ENCODE measurements at regions not wholly inside any gene's neighbourhood (a gene's known extent, or its start where the extent isn't known, plus 50 kb on each side); places are given as distances from the start of the nearest gene placed in this dataset.
"Not testable (repeated sequence)": the region's sequence is repeated elsewhere in the genome, so short reads cannot be mapped to it uniquely, and the experiment has no call there.

DNA sequence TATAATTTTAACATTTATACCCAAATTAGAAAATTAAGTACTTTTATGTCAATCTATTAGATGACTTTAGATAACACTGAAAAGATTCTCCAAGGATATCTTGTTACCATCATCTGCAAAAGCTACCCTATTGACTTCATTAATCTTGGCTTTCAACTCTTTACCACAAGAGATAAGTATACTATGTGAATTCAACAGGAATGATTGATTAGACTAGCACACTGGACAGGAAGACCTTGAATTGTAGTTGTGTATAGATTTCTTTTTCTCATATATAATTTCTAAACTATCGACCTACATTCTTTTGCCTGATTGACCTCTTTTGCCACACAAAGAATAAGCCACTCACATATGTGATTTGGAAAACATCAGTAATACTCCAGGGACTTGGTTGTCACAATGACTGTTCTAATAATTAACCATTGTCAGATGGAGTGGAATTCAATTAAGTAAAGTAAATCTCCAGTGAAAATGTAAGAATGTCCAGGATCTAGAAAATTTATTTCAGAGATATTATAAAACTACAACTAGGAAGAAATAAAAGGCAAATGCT is 1132.0 kb downstream of the SORCS1 start:
- DNase-seq (no peak), ATAC-seq (no peak)
- peaks cover 0 to 3% (median 0%) of the 10 kb centered on the region in 4 donors for H3K4me1 Mint-ChIP-seq
- H3K9me3 Mint-ChIP-seq, result peaks cover 0 to 27% (median 8%) of the 10 kb centered on the region in 9 donors
- no peaks in the 10 kb centered on the region for H3K36me3 Mint-ChIP-seq
- H3K27ac Mint-ChIP-seq, result no peak overlapping the region
- no peaks in the 10 kb centered on the region for H3K27me3 Mint-ChIP-seq
- no peak overlapping the region for H3K4me3 Mint-ChIP-seq
- POLR2A ChIA-PET, result no interaction called here

- Mint-ChIP-seq H3K36me3 (no peaks in the 10 kb centered on the region), H3K27ac (no peak overlapping the region), H3K4me3 (no peak overlapping the region), H3K4me1 (peaks cover 0 to 3% (median 0%) of the 10 kb centered on the region in 4 donors), H3K9me3 (peaks cover 0 to 9% (median 0%) of the 10 kb centered on the region in 9 donors), H3K27me3 (peaks cover 0 to 2% (median 0%) of the 10 kb centered on the region in 5 donors)
- POLR2A ChIA-PET, result no interaction called here
- ATAC-seq (no peak), DNase-seq (no peak)
These were observed 1137.3 kb downstream of the SORCS1 start for GRCh38 chr10:106027240-106027639.

- no peak for ATAC-seq
- POLR2A ChIA-PET, result no interaction called here
- DNase-seq, result no peak
- no peaks in the 10 kb centered on the region for H3K36me3 Mint-ChIP-seq
- no peak overlapping the region for H3K27ac Mint-ChIP-seq
- peaks cover 0 to 8% (median 0%) of the 10 kb centered on the region in 5 donors for H3K27me3 Mint-ChIP-seq
- H3K4me1 Mint-ChIP-seq, result peaks cover 0 to 3% (median 0%) of the 10 kb centered on the region in 4 donors
- no peak overlapping the region for H3K4me3 Mint-ChIP-seq
- H3K9me3 Mint-ChIP-seq, result peaks cover 0 to 9% (median 3%) of the 10 kb centered on the region in 9 donors
These were observed 1139.2 kb downstream of the SORCS1 start for GRCh38 chr10:106025208-106025811.

GRCh38 chr10:106023329-106023728 is 1141.2 kb downstream of the SORCS1 start:
- no peak overlapping the region for H3K27ac Mint-ChIP-seq
- H3K9me3 Mint-ChIP-seq, result peaks cover 0 to 6% (median 3%) of the 10 kb centered on the region in 9 donors
- H3K4me1 Mint-ChIP-seq, result peaks cover 0 to under 1% (median 0%) of the 10 kb centered on the region in 4 donors
- POLR2A ChIA-PET, result no interaction called here
- H3K27me3 Mint-ChIP-seq, result peaks cover 0 to 8% (median 0%) of the 10 kb centered on the region in 5 donors
- DNase-seq (no peak), ATAC-seq (no peak)
- no peaks in the 10 kb centered on the region for H3K36me3 Mint-ChIP-seq
- no peak overlapping the region for H3K4me3 Mint-ChIP-seq

GRCh38 chr10:106019559-106019958 is 1144.9 kb downstream of the SORCS1 start:
- POLR2A ChIA-PET, H3K27ac Mint-ChIP-seq, H3K4me1 Mint-ChIP-seq, ATAC-seq, DNase-seq, H3K27me3 Mint-ChIP-seq, H3K4me3 Mint-ChIP-seq, H3K36me3 Mint-ChIP-seq: not testable (repeated sequence)
- H3K9me3 Mint-ChIP-seq, result peaks cover 0 to 12% (median 5%) of the 10 kb centered on the region in 9 donors

DNA sequence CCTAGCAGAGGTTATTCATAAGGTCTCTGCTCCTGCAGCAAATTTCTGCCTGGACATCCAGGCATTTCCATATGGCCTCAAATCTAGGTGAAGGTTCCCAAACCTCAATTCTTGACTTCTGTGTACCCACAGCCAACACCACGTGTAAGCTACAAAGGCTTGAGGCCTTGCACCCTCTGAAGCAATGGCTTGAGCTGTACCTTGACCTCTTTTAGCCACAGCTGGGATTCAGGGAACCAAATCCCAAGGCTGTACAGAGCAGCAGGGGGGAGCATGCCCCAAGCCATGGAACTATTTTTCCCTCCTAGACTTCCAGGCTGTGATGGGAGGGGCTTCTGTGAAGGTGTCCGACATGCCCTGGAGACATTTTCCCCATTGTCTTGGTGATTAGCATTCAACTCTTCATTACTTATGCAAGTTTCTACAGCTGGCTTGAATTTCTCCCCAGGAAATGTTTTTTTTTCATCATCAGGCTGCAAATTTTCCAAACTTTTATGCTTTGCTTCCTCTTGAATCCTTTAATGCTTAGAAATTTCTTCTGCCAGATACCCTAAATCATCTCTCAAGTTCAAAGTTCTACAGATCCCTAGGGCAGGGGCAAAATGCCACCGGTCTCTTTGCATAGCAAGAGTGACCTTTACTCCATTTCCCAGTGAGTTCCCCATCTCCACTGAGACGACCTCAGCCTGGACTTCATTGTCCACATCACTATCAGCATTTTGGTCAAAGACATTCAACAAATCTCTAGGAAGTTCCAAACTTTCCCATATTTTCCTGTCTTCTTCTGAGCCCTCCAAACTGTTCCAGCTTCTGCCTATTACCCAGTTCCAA is 1148.9 kb downstream of the SORCS1 start:
- DNase-seq, POLR2A ChIA-PET, H3K36me3 Mint-ChIP-seq, H3K4me3 Mint-ChIP-seq, ATAC-seq, H3K4me1 Mint-ChIP-seq, H3K27me3 Mint-ChIP-seq, H3K27ac Mint-ChIP-seq: not testable (repeated sequence)
- peaks cover 0 to 24% (median 9%) of the 10 kb centered on the region in 9 donors for H3K9me3 Mint-ChIP-seq

DNA sequence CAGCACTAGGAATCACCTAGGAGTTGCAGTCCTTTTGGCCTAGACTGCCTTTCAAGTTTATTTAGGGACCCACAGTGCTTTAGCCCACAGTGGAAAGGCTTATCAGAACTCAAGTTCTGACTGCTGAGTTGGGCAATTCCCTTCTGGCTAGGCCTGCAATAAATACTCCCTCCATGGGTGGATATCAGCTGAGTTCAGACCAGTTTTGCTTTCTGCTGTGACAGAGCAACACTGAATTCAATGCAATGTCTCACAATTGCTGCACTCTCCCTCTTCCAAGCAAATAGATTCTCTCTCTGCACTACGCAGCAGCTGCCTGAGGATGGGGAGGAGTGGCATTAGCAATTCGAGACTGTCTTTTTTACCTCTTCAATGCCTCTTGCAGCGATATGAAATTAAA is 1153.3 kb downstream of the SORCS1 start:
- Mint-ChIP-seq H3K36me3 (no peaks in the 10 kb centered on the region), H3K27me3 (peaks cover 0 to 1% (median 0%) of the 10 kb centered on the region in 5 donors), H3K27ac (no peak overlapping the region), H3K4me1 (no peaks in the 10 kb centered on the region), H3K9me3 (peaks cover 0 to 23% (median 8%) of the 10 kb centered on the region in 9 donors), H3K4me3 (no peak overlapping the region)
- DNase-seq (no peak), ATAC-seq (no peak)
- POLR2A ChIA-PET, result no interaction called here

DNA sequence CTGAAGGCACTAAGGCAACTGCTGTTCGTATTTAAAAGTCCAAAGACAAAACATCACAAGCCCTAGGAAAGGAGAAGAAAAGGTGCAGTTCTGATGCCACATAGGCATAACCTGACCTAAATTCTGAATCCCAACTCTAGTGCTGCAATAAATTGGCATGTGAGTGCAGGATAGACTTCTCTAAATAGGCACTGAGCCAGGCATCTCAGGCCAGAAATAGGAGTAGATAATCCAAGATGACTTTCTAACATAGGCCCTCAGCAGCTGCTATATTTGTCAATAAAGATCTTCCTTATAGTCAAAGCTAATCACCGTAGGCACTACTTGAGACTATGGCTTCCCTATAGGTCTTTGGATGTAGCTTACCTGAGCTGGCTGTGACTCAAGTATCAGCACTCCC is 1163.8 kb downstream of the SORCS1 start:
- ATAC-seq, result no peak
- H3K4me1 Mint-ChIP-seq, result no peaks in the 10 kb centered on the region
- peaks cover 0 to 16% (median 3%) of the 10 kb centered on the region in 9 donors for H3K9me3 Mint-ChIP-seq
- H3K27me3 Mint-ChIP-seq, result peaks cover 0 to 4% (median 0%) of the 10 kb centered on the region in 5 donors
- POLR2A ChIA-PET, result no interaction called here
- H3K36me3 Mint-ChIP-seq, result no peaks in the 10 kb centered on the region
- DNase-seq, result no peak
- H3K4me3 Mint-ChIP-seq, result no peak overlapping the region
- no peak overlapping the region for H3K27ac Mint-ChIP-seq

GRCh38 chr10:105993609-105994008 is 1170.9 kb downstream of the SORCS1 start:
- ATAC-seq, result no peak
- Mint-ChIP-seq H3K9me3 (peaks cover 0 to 9% (median 4%) of the 10 kb centered on the region in 9 donors), H3K4me3 (no peak overlapping the region), H3K36me3 (no peaks in the 10 kb centered on the region), H3K27me3 (peaks cover 0 to 6% (median 0%) of the 10 kb centered on the region in 5 donors), H3K4me1 (no peaks in the 10 kb centered on the region), H3K27ac (no peak overlapping the region)
- POLR2A ChIA-PET, result no interaction called here
- no peak for DNase-seq

DNA sequence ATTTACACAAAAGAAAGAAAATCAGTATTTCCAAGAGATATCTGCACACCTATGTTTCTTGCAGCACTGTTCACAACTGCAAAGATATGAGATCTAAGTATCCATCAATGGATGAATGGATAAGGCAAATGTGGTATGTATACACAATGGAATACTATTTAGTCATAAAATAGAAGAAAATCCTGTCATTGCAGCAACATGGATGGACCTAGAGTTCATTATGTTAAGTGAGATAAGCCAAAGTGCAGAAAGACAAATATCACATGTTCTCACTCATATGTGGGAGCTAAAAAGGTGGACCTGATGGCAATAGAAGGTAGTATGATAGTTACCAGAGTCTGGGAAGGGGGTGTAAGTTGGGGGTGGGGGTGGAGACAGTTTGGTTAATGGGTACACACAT is 1171.6 kb downstream of the SORCS1 start:
- no peaks in the 10 kb centered on the region for H3K4me1 Mint-ChIP-seq
- ATAC-seq, result no peak
- H3K4me3 Mint-ChIP-seq, result no peak overlapping the region
- H3K9me3 Mint-ChIP-seq, result peaks cover 0 to 9% (median 4%) of the 10 kb centered on the region in 9 donors
- no peak for DNase-seq
- POLR2A ChIA-PET, result no interaction called here
- no peak overlapping the region for H3K27ac Mint-ChIP-seq
- no peaks in the 10 kb centered on the region for H3K36me3 Mint-ChIP-seq
- peaks cover 0 to 6% (median 0%) of the 10 kb centered on the region in 5 donors for H3K27me3 Mint-ChIP-seq

DNA sequence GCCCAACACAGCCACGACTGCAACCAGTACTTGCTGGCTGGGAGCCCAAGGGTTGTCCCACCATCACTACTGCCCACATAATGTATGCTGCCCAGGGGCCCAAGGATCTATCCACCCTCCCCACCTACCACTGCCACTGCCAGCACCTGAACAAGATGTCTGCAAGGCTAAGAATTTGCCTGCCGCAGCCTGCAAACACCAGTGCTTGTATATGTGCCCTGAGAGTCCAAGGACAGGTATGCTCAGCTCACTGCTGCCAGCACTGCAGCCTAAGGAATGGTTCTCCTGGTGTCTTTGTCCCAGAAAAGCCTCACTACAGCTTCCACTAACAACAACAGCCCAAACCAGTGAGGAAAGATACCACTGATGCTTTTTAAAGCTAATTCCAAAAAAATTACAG is 1174.0 kb downstream of the SORCS1 start:
- H3K36me3 Mint-ChIP-seq, result no peaks in the 10 kb centered on the region
- peaks cover 0 to 9% (median 4%) of the 10 kb centered on the region in 9 donors for H3K9me3 Mint-ChIP-seq
- H3K4me1 Mint-ChIP-seq, result no peaks in the 10 kb centered on the region
- H3K4me3 Mint-ChIP-seq, result no peak overlapping the region
- ATAC-seq (no peak), DNase-seq (no peak)
- H3K27ac Mint-ChIP-seq, result peak overlapping the region in 1 of 10 donors; percentile 21
- POLR2A ChIA-PET, result no interaction called here
- H3K27me3 Mint-ChIP-seq, result peaks cover 0 to 6% (median 0%) of the 10 kb centered on the region in 5 donors

DNA sequence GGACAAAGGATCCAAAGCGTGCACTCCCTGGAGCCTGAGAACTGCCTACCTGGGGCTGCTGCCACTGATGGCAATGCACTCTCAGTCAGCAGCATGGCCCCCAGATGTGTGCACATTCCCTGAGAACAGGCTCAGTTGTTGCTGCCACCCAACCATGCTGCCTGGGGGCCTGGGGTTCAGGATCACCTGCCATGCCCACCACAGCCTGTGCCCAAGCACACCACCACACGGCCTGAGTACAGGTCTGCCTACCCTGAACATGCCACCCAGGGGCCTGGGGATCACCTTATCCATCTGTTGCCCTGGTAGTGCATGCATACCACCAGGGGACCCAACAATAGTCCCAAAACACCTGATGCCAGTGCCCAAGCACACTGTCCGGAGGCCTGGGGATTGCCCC is 1174.5 kb downstream of the SORCS1 start:
- Mint-ChIP-seq H3K9me3 (peaks cover 0 to 9% (median 3%) of the 10 kb centered on the region in 9 donors), H3K27me3 (peaks cover 0 to 7% (median 1%) of the 10 kb centered on the region in 5 donors), H3K27ac (no peak overlapping the region), H3K4me3 (no peak overlapping the region), H3K4me1 (no peaks in the 10 kb centered on the region), H3K36me3 (no peaks in the 10 kb centered on the region)
- POLR2A ChIA-PET, result no interaction called here
- DNase-seq (no peak), ATAC-seq (no peak)

DNA sequence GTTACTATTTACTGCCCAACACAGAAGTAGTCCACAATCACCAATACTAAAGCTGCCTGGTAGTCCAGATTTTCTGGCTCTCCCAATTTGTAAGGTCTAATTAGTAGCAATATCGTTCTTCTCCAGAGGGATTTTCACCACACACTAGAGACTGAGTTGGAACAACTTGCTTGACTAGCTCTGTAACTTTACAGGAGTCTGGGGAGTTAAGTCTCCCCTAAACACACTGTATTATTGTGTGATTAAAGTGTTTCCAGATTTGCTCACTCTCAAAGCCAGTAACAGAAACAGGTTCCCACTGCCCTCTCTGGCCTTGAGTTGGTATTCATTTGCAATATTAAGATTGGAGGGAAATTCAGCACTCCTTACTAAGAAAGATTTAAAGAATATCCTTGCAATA is 1175.7 kb downstream of the SORCS1 start:
- Mint-ChIP-seq H3K4me1 (no peaks in the 10 kb centered on the region), H3K27me3 (peaks cover 0 to 14% (median 2%) of the 10 kb centered on the region in 5 donors), H3K27ac (no peak overlapping the region), H3K9me3 (peaks cover 0 to 12% (median 3%) of the 10 kb centered on the region in 9 donors), H3K36me3 (no peaks in the 10 kb centered on the region), H3K4me3 (no peak overlapping the region)
- POLR2A ChIA-PET, result no interaction called here
- ATAC-seq, result no peak
- no peak for DNase-seq
